ENCODE measurements at regions not wholly inside any gene's neighbourhood (a gene's known extent, or its start where the extent isn't known, plus 50 kb on each side); places are given as distances from the start of the nearest gene placed in this dataset.

DNA sequence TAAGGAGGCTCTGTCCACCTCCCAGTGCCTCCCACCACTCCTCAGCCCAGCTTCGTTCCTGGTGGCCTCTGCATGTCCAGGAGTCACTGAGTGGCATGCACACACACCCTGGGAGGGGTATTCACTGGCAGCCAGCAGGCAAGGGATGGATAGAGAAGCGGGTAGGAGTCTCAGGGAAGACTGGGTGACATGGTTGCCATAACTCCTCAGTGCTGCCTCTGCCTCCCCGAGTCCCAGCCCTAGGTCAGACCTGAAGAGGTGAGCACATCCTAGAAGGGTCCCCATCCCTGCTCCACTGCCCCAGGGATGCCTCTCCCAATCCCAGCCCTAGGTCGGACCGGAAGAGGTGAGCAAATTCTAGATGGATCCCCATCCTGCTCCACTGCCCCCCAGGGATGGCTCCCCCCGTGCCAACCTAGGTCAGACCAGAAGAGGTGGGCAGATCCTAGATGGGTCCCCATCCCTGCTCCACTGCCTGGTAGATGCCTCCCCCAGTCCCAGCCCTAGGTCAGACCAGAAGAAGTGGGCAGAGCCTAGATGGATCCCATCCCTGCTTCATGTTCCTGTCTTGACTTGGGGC, 197.0 kb downstream of the IRF8 start:
- no peak for DNase-seq (ENCODE audit: low read depth, low spot score)

DNA sequence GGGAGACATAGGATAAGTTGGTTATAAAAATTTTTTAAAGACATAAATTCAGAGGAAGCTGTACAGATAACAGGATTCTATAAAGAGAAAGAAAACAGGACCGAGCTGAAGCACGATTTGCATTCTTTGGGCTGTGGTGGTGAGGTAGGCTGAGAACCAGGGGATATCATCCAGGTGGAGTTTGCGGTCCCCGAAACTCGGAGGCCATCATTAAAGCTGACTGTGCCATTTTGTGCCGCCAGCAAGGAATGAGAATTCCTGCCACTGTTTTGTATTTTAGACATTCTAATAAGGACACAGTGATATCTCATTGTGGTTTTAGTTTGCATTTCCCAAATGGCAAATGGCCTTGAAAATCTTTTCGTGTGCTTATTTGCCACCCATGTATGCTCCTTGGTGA, 197.9 kb downstream of the IRF8 start:
- no peaks in the 10 kb centered on the region for H3K27me3 ChIP-seq (ENCODE audit: control insufficient read depth, extremely low read depth, insufficient read depth, low read length)
- H4K20me1 ChIP-seq (ENCODE audit: control insufficient read depth, extremely low read depth, insufficient read depth, low read length): no peaks in the 10 kb centered on the region
- H3K9me3 ChIP-seq (ENCODE audit: control insufficient read depth, low read depth, low read length): no peaks in the 10 kb centered on the region
- no peak overlapping the region for H2AFZ ChIP-seq (ENCODE audit: control insufficient read depth, low read length)
- no peak overlapping the region for H3K4me2 ChIP-seq (ENCODE audit: control insufficient read depth, extremely low read depth, insufficient read depth, low read depth, low read length)
- no peaks in the 10 kb centered on the region for H3K36me3 ChIP-seq (ENCODE audit: control insufficient read depth in 2 of 2, extremely low read depth in 1 of 2, insufficient read depth in 2 of 2, low read length in 2 of 2)
- H3K9ac ChIP-seq (ENCODE audit: control insufficient read depth, extremely low read depth, insufficient read depth, low read length): no peak overlapping the region
- no peaks in the 10 kb centered on the region for H3K79me2 ChIP-seq (ENCODE audit: control insufficient read depth, insufficient read depth, low read length)
- H3K4me3 ChIP-seq (ENCODE audit: control insufficient read depth in 2 of 3, extremely low read depth in 1 of 3, insufficient read depth in 2 of 3, low read depth in 1 of 3, low read length in 3 of 3): no peak overlapping the region
- no peak for FAIRE-seq
- no peaks in the 10 kb centered on the region for H3K4me1 ChIP-seq (ENCODE audit: control insufficient read depth, extremely low read depth, insufficient read depth, low read length)
- no peak overlapping the region for H3K27ac ChIP-seq (ENCODE audit: control insufficient read depth, insufficient read depth, low read length)
- DNase-seq (ENCODE audit: low read depth, low spot score): no peak
- dilution Hi-C loops (cut with MboI; ENCODE audit: extremely low pct_ligation_motif_present, low sequenced_read_pairs): no loop called here
- no peaks in the 10 kb centered on the region for H3K9me1 ChIP-seq (ENCODE audit: control insufficient read depth, extremely low read depth, insufficient read depth, low read length)
- TF ChIP-seq, protein P1, sequence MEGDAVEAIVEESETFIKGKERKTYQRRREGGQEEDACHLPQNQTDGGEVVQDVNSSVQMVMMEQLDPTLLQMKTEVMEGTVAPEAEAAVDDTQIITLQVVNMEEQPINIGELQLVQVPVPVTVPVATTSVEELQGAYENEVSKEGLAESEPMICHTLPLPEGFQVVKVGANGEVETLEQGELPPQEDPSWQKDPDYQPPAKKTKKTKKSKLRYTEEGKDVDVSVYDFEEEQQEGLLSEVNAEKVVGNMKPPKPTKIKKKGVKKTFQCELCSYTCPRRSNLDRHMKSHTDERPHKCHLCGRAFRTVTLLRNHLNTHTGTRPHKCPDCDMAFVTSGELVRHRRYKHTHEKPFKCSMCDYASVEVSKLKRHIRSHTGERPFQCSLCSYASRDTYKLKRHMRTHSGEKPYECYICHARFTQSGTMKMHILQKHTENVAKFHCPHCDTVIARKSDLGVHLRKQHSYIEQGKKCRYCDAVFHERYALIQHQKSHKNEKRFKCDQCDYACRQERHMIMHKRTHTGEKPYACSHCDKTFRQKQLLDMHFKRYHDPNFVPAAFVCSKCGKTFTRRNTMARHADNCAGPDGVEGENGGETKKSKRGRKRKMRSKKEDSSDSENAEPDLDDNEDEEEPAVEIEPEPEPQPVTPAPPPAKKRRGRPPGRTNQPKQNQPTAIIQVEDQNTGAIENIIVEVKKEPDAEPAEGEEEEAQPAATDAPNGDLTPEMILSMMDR (optimal IDR thresholded peaks at IDR 0.05 in 1 of 3, IDR thresholded peaks at IDR 0.05 in 1 of 3, conservative IDR thresholded peaks at IDR 0.05 in 1 of 3; ENCODE audit: extremely low read depth in 1 of 3, insufficient read depth in 2 of 3, low read length in 3 of 3): no peak
- no peak for TF ChIP-seq EZH2 (IDR thresholded peaks at IDR 0.05; ENCODE audit: low read length)

More for the DNA sequence above, 197.0 kb downstream of the IRF8 start:
- H3K79me2 ChIP-seq (ENCODE audit: control insufficient read depth, insufficient read depth, low read length): no peaks in the 10 kb centered on the region
- no peaks in the 10 kb centered on the region for H3K9me3 ChIP-seq (ENCODE audit: control insufficient read depth, low read depth, low read length)
- no peak overlapping the region for H3K27ac ChIP-seq (ENCODE audit: control insufficient read depth, insufficient read depth, low read length)
- dilution Hi-C loops (cut with MboI; ENCODE audit: extremely low pct_ligation_motif_present, low sequenced_read_pairs): no loop called here
- no peak for FAIRE-seq
- no peaks in the 10 kb centered on the region for H3K36me3 ChIP-seq (ENCODE audit: control insufficient read depth in 2 of 2, extremely low read depth in 1 of 2, insufficient read depth in 2 of 2, low read length in 2 of 2)
- H3K9ac ChIP-seq (ENCODE audit: control insufficient read depth, extremely low read depth, insufficient read depth, low read length): no peak overlapping the region
- no peaks in the 10 kb centered on the region for H3K9me1 ChIP-seq (ENCODE audit: control insufficient read depth, extremely low read depth, insufficient read depth, low read length)
- TF ChIP-seq EZH2 (IDR thresholded peaks at IDR 0.05; ENCODE audit: low read length): no peak
- TF ChIP-seq, protein P1 (optimal IDR thresholded peaks at IDR 0.05 in 1 of 3, IDR thresholded peaks at IDR 0.05 in 1 of 3, conservative IDR thresholded peaks at IDR 0.05 in 1 of 3; ENCODE audit: extremely low read depth in 1 of 3, insufficient read depth in 2 of 3, low read length in 3 of 3): no peak
- no peaks in the 10 kb centered on the region for H4K20me1 ChIP-seq (ENCODE audit: control insufficient read depth, extremely low read depth, insufficient read depth, low read length)
- H2AFZ ChIP-seq (ENCODE audit: control insufficient read depth, low read length): no peak overlapping the region
- H3K4me1 ChIP-seq (ENCODE audit: control insufficient read depth, extremely low read depth, insufficient read depth, low read length): no peaks in the 10 kb centered on the region
- H3K27me3 ChIP-seq (ENCODE audit: control insufficient read depth, extremely low read depth, insufficient read depth, low read length): no peaks in the 10 kb centered on the region
- H3K4me2 ChIP-seq (ENCODE audit: control insufficient read depth, extremely low read depth, insufficient read depth, low read depth, low read length): no peak overlapping the region
- no peak overlapping the region for H3K4me3 ChIP-seq (ENCODE audit: control insufficient read depth in 2 of 3, extremely low read depth in 1 of 3, insufficient read depth in 2 of 3, low read depth in 1 of 3, low read length in 3 of 3)

Data from keratinocyte (primary cell).